HG03159 (cell line): ENCODE measurements at regions not wholly inside any gene's neighbourhood (a gene's known extent, or its start where the extent isn't known, plus 50 kb on each side); places are given as distances from the start of the nearest gene placed in this dataset.

Experiments used
- ATAC-seq: cut with Tn5 transposase; IDR thresholded peaks from one replicate; pipeline ENCODE4 v1.9.1; 2021; ENCODE audit warnings: mild to moderate bottlenecking, moderate library complexity; ENCODE audit not compliant: unreplicated experiment

- no peak for ATAC-seq
Observed at GRCh38 chr9:38315085-38315595, 77.4 kb upstream of the ALDH1B1 start.

DNA sequence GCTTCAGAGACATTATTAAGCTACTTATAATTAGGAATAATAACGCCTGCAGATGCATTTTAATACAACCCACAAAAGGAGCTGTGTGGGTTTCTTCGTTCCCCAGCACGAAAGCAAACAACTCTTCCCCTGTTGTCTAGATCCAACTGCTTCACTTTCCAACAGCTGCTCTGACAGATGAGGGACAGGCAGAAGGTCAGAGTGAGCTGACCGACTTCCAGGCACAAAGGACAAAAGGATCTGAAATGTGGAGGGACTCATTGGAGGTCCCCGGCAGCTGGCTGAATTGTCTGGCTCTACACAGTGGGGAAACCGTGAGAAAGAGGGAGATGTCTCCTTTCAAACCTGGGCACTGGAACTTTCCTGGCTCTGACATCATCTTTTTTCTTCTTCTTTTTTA is 79.1 kb upstream of the ALDH1B1 start:
- ATAC-seq, result no peak

DNA sequence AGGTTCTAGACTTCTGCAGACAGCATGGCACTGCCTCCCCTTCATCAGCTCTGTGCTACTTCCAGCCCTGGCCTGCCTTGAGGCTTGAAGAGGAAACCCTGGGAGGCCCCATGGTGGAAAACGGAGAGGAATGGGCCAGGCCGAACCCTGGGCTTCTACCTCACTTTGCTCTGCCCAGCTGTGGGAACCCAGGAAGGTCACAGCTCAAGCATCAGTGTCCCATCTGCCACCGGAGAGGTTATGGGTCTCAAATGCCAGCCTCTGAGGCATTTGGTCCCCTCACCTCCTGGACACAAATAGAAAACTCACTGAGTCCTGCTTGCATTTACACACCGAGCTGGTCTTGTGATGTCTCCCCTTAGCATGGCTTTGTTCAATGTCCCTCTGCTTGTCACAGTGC is 80.1 kb upstream of the ALDH1B1 start:
- ATAC-seq, result no peak

DNA sequence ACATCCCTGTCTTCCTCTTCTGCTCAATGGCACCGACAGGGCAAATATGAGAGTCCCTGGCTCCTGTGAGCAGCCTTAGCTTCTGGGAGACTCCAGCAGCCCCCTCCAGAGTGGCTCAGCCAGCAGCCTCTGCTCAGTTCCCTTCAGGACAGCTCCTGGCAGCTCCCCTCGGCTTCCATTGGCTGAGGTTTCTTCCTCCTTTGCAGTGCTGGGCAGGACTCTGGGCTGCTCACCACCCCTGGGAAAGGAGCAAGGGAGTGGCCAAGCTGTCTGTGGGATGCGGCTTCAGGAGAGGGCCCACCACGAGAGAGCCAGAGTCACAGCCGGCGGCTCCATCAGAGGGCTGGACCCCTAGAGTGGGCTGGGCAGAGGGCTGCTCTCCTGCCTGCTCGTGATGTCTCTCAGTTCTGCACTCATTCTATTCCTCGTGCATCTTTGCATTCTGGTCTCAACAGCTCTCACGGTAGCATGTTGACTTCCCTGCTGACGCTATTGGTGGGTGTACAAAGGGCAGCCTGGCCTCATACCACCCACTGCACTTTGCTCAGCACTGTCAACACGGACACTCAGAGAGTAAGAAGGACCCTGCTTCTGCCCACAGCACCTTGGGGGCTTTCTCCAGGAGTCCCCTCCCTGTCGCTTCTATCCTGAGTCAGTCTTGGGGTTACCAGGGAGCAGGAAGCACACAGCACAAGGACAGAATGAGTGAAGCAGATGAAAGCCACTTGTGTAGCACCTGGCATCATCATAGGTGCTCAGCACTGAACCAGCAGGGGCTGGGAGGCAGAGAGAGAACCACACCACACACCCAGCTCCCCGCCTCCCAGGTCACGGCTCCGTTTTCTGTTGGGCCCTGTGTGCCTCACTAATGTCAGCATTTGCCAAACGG is 80.9 kb upstream of the ALDH1B1 start:
- no peak for ATAC-seq

- no peak for ATAC-seq
Observed at GRCh38 chr9:38309324-38310195, 82.9 kb upstream of the ALDH1B1 start.

GRCh38 chr9:38308136-38308535 is 84.4 kb upstream of the ALDH1B1 start:
- ATAC-seq, result no peak

DNA sequence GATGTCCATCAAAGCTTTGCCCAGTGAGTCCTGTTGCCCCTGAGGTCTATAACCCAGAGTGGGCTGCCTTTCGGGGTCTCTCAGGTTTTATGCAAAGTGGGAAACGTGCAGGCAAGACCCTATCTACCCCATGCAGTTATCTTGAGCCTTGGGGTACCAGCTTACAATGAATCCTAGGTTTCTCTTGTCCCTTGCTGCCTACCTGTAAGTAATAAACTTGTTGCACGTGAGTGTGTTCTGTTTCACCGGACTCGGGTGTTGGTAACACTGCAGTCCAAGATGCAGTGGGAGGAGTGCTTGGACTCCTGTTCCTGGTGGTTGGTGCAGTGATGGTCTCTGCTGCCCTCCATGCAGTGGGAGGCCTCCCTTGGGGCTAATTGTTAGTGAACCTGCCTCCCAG is 85.6 kb upstream of the ALDH1B1 start:
- no peak for ATAC-seq

DNA sequence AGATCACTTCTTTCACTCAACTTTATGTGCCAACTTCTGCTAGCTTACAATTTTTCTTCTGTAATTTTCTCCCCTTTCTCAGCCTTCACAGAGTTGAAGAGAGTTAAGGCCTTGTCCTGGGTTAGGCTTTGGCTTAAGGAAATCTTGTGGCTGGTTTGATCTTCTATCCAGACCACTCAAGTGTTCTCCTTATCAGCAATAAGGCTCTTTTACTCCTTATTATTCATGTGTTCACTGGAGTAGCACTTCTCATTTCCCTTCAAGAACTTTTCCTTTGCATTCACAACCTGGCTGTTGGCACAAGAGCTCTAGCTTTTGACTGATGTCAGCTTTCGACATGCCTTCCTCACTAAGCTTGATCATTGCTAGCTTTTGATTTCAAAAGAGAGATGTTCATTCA is 86.9 kb upstream of the ALDH1B1 start:
- ATAC-seq, result no peak

DNA sequence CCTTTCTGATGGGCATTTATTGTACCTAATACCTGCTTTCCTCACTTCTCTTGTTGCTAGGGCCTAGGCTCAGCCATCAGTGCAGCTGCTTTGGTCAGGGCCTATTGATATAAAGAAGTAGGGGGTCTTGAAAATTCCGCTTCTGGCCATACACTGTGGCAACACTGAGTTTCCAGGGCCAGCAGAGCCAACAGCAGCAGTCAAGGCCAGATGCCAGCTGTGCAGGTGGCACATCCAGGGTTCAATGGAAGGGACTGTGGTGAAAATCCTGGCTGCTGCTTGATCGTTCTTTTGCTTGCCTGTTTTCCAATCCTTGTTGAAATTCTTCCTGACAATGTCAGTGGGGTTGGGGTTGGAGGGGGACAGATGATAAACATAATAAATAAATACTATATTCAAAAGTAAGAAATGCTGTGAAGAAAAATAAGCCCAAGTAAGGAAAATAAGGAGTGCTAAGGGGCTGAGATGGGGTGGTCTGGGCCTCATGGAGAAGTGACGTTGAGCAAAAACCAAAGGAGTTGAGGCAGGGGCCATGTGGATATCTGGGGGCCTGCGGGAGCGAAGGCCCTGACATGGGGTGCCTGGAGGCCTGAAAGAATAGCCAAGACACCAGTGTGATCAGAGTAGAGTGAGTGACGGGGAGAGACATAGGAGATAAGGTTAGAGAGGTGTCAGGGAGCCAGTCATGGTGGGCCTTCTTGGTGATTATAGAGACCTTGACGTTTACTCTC is 91.0 kb upstream of the ALDH1B1 start:
- no peak for ATAC-seq

GRCh38 chr9:38299856-38300255 is 92.6 kb upstream of the ALDH1B1 start:
- no peak for ATAC-seq

DNA sequence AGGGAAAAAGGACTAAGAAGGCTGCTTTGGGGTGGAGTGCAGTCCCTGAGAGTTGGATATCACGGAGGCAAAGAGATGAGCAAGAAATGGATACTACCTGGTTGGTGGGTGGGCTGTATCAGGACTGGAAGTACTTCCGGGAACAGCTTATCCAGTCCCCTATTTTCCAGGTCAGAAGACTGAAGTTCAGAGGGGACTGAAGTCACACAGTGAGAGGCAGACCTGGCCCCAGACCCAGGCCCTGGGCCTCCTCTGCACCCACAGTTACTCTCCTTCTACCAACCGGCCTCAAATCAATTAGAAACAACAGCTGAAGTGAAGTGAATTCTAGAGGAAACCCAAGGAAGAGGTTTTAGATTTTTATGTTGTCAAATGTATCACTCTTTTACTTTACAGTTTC is 93.6 kb upstream of the ALDH1B1 start:
- ATAC-seq, result no peak

GRCh38 chr9:38298503-38298902 is 94.0 kb upstream of the ALDH1B1 start:
- ATAC-seq, result no peak

DNA sequence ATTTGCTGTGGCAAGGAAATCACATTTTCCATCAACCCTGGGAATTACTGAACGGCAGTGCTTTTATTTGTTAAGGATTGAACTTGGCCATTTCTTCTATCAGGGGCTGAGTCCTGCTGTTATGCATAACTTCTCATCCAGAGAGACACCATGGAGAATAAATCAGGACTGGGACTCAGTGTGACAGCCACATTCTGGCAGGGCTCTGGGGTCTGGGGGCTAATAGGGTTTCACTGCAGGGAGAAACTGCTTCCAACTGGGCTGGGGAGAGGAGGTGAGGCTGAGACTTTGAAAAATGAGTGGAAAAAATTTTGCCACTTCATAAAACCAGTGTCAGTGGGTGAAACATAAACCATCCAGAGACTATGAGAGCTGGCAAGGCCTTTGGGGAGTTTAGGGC is 95.7 kb upstream of the ALDH1B1 start:
- ATAC-seq, result no peak

GRCh38 chr9:38295764-38296163 is 96.7 kb upstream of the ALDH1B1 start:
- no peak for ATAC-seq

DNA sequence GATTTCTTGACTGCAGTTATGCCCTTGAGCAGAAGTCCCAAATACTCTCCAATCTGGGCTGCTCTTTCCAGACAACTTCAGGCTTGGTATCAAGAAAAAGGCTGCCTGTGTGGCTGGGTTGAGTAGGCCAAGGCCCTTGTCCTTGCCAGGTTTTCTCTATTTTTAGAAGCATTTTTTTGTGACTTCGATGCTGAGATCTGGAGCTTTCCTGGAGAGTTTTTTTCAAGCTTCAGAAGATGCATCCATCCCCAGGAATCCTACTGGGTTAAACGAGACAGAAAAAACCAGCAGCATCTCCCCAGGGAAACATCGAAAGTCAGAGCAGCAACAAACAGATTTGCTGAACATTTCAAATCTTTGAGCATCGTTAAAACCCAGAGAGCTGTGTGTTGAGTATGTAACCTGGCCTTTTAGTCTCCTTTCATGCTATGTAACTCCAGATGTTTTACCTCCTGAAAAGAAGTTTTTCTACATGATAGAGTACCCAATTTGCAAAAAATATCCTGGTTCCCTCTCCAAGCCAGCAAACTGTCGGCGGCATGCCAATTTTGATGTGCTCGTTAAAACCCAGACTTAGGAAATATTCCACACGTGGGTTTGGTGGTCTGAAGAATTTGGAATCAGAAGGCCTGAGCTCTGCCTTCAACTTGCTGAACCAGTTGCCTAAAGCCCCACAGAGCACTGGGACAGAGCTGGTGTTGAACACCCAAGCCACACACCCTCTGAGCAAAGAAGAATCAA is 98.1 kb upstream of the ALDH1B1 start:
- ATAC-seq, result no peak

- ATAC-seq, result no peak
Observed at GRCh38 chr9:38293022-38293421, 99.5 kb upstream of the ALDH1B1 start.

GRCh38 chr9:38292480-38292879 is 100.0 kb upstream of the ALDH1B1 start:
- ATAC-seq, result no peak

GRCh38 chr9:38289866-38290245 is 102.6 kb upstream of the ALDH1B1 start:
- no peak for ATAC-seq

- ATAC-seq, result no peak
Observed at GRCh38 chr9:38289236-38289865, 103.2 kb upstream of the ALDH1B1 start.

- no peak for ATAC-seq
Observed at GRCh38 chr9:38288502-38288901, 104.0 kb upstream of the ALDH1B1 start.
